Heart left ventricle (tissue), 16 donors: ENCODE measurements at regions not wholly inside any gene's neighbourhood (a gene's known extent, or its start where the extent isn't known, plus 50 kb on each side); places are given as distances from the start of the nearest gene placed in this dataset.

ENCODE experiments used
- ATAC-seq, 4 donors: fragments of 200-7000 bp; cut with Tn5 transposase; one replicate each; pipeline ENCODE4 v1.9.1; 2020 to 2022; ENCODE audit warnings: moderate library complexity in 4 of 4, mild to moderate bottlenecking in 3 of 4, moderate number of reproducible peaks in 1 of 4
- DNase-seq, 5 donors: peaks; one replicate each; pipeline ENCODE4 v3.0.0-alpha.2; 2020
- H3K27ac ChIP-seq, 12 donors: fragments of 200-600 bp; sonication (generic) in 4 of 12; one replicate each; pipeline versions ENCODE4 v1.5.0 to v1.8.0; 2016 to 2022; ENCODE audit warnings: mild to moderate bottlenecking in 2 of 12
- H3K27me3 ChIP-seq, 9 donors: fragments of 200-600 bp; sonication (generic) in 2 of 9; one replicate each; pipeline versions ENCODE4 v1.5.1 to v1.8.0; 2016 to 2022; ENCODE audit warnings: mild to moderate bottlenecking in 3 of 9
- H3K36me3 ChIP-seq, 9 donors: fragments of 200-600 bp; sonication (generic) in 2 of 9; one replicate each; pipeline versions ENCODE4 v1.5.0 to v1.8.0; 2018 to 2022; ENCODE audit warnings: mild to moderate bottlenecking in 2 of 9
- H3K4me1 ChIP-seq, 12 donors: fragments of 200-600 bp; sonication (generic) in 4 of 12; one replicate each; pipeline versions ENCODE4 v1.5.0 to v1.8.0; 2016 to 2022; ENCODE audit warnings: mild to moderate bottlenecking in 3 of 12
- H3K4me3 ChIP-seq, 12 donors: fragments of 200-600 bp; sonication (generic) in 4 of 12; one replicate each; pipeline versions ENCODE4 v1.5.0 to v1.8.0; 2017 to 2022; ENCODE audit warnings: mild to moderate bottlenecking in 9 of 12, moderate library complexity in 4 of 12
- H3K9me3 ChIP-seq, 12 donors: fragments of 200-600 bp; sonication (generic) in 4 of 12; one replicate each; pipeline versions ENCODE4 v1.5.0 to v1.8.0; 2016 to 2022; ENCODE audit warnings: mild to moderate bottlenecking in 1 of 12
- CTCF ChIP-seq, 12 donors: fragments of 200-600 bp; sonication (generic) in 4 of 12; IDR thresholded peaks; one replicate each; pipeline versions ENCODE4 v1.5.0 to v1.8.0; 2018 to 2022; ENCODE audit warnings: antibody characterized with exemption in 12 of 12, mild to moderate bottlenecking in 5 of 12
- POLR2A ChIP-seq, 2 donors: fragments of 450-650 bp; IDR thresholded peaks; one replicate each; pipeline ENCODE4 v1.6.1; 2017; ENCODE audit warnings: antibody characterized with exemption in 2 of 2, mild to moderate bottlenecking in 2 of 2, moderate library complexity in 2 of 2
- WGBS, 4 donors: extraction: QIAGEN DNeasy Blood & Tissue Kit in 2 of 4; methylation state at CpG; one replicate each; pipeline versions ENCODE4 v1.1.5 to v1.1.7; 2013 to 2018; 5-methylcytosine and 5-hydroxymethylcytosine counted together
- intact Hi-C, 10 donors: fragments of 100-400 bp; cut with DNase I; formaldehyde crosslinking; loops; one replicate each; pipeline versions ENCODE4 v1.11.1 to v1.14.2; 2022
- donor health status: ischemic (EF 13 %, LVEDD 7.1; RV severe dilation, severe dysfunction).
- donor health status: healthy with polysubstance abuse.
- donor health status: DM: no; HTN: yes; CAD: no.
- donor health status: DM: no; HTN: no; CAD: no.
- donor health status: ischemic (EF 25% LVEDD 6.9; RV normal size, moderate dysfunction).
- donor health status: ischemic (EF 25% LVEDD 5.7; RV mildly dilated, moderate dysfunction).
- donor health status: healthy.
- donor health status: DM: yes; HTN: yes; CAD: no.
- donor health status: ischemic (EF 35%, LVEDD 5.7; RV mildly dilated, moderate dysfunction).
- donor health status: nonischemic (EF 11% LVEDD 7.7; RV severe dilation, severe dysfunction).
- donor health status: DM: yes; HTN: yes; CAD: no.
- donor health status: PGD.
- donor health status: ischemic (EF 29% LVEDD 5.4; RV normal size, mild dysfunction).
- donor health status: nonischemic (EF 23%, LVEDD 6.1; RV moderate dilation, normal function).

- H3K27ac ChIP-seq, result peak overlapping the region in 1 of 12 donors; percentile 55
- DNase-seq, result no peak
- ATAC-seq, result peak in 1 of 4 donors; percentile 51
- no peak for TF ChIP-seq CTCF (IDR thresholded peaks at IDR 0.05)
- TF ChIP-seq POLR2A (IDR thresholded peaks at IDR 0.05), result no peak
- H3K27me3 ChIP-seq, result peaks cover 0 to 12% (median 0%) of the 10 kb centered on the region in 9 donors
- no peak overlapping the region for H3K4me3 ChIP-seq
- no peaks in the 10 kb centered on the region for H3K36me3 ChIP-seq
- 37 to 43% (median 38%) methylated on average over 7 of the region's 7 CpGs for WGBS, 4 donors
- no peaks in the 10 kb centered on the region for H3K9me3 ChIP-seq
- intact Hi-C loops, result loop anchor here in 6 of 10 donors (5.0 to 10.0 kb wide), 3 partner anchors 856 to 1089 kb away; no protein-coding TSS in a partner anchor
- peaks cover 0 to 4% (median 0%) of the 10 kb centered on the region in 12 donors for H3K4me1 ChIP-seq
Measured at GRCh38 chr1:96968541-96968940, 247.0 kb downstream of the PTBP2 start.

- no peaks in the 10 kb centered on the region for H3K9me3 ChIP-seq
- no peak overlapping the region for H3K4me3 ChIP-seq
- no peak for DNase-seq
- TF ChIP-seq POLR2A (IDR thresholded peaks at IDR 0.05) (no peak), CTCF (IDR thresholded peaks at IDR 0.05) (no peak)
- peaks cover 0 to 12% (median 0%) of the 10 kb centered on the region in 9 donors for H3K27me3 ChIP-seq
- intact Hi-C loops, result loop anchor here in 6 of 10 donors (5.0 to 10.0 kb wide), 3 partner anchors 856 to 1088 kb away; no protein-coding TSS in a partner anchor
- H3K4me1 ChIP-seq, result peaks cover 0 to 4% (median 0%) of the 10 kb centered on the region in 12 donors
- ATAC-seq, result peak in 1 of 4 donors; percentile 34
- WGBS, 4 donors, result 60 to 68% (median 63%) methylated on average over 4 of the region's 4 CpGs
- peak overlapping the region in 1 of 12 donors; percentile 55 for H3K27ac ChIP-seq
- no peaks in the 10 kb centered on the region for H3K36me3 ChIP-seq
Measured at GRCh38 chr1:96968983-96969382, 247.4 kb downstream of the PTBP2 start.

- intact Hi-C loops, result loop anchor here in 7 of 10 donors (5.0 to 10.0 kb wide), 3 partner anchors 855 to 1088 kb away; no protein-coding TSS in a partner anchor
- Histone ChIP-seq H3K36me3 (no peaks in the 10 kb centered on the region), H3K27ac (peak overlapping the region in 1 of 12 donors; percentile 55), H3K4me1 (peaks cover 0 to 4% (median 0%) of the 10 kb centered on the region in 12 donors), H3K9me3 (no peaks in the 10 kb centered on the region), H3K27me3 (peaks cover 0 to 12% (median 0%) of the 10 kb centered on the region in 9 donors), H3K4me3 (no peak overlapping the region)
- no peak for TF ChIP-seq POLR2A (IDR thresholded peaks at IDR 0.05)
- TF ChIP-seq CTCF (IDR thresholded peaks at IDR 0.05), result no peak
- ATAC-seq, result no peak
- DNase-seq, result no peak
- WGBS, 4 donors, result 67 to 94% (median 80%) methylated on average over 1 of the region's 1 CpG
Measured at GRCh38 chr1:96969656-96970163, 248.1 kb downstream of the PTBP2 start.

- Histone ChIP-seq H3K27me3 (peaks cover 0 to 12% (median 0%) of the 10 kb centered on the region in 9 donors), H3K9me3 (no peaks in the 10 kb centered on the region), H3K4me3 (no peak overlapping the region), H3K36me3 (no peaks in the 10 kb centered on the region), H3K4me1 (peaks cover 0 to 4% (median 0%) of the 10 kb centered on the region in 12 donors), H3K27ac (no peak overlapping the region)
- DNase-seq (no peak), ATAC-seq (no peak)
- no peak for TF ChIP-seq CTCF (IDR thresholded peaks at IDR 0.05)
- TF ChIP-seq POLR2A (IDR thresholded peaks at IDR 0.05), result no peak
- intact Hi-C loops, result loop anchor here in 1 of 10 donors (5.0 kb wide), 1 partner anchor 1081 kb away; no protein-coding TSS in a partner anchor
- 92 to 100% (median 97%) methylated on average over 2 of the region's 2 CpGs for WGBS, 4 donors
Measured at GRCh38 chr1:96971439-96971838, 249.9 kb downstream of the PTBP2 start.
